IPS-18a (cell line): ENCODE measurements at regions not wholly inside any gene's neighbourhood (a gene's known extent, or its start where the extent isn't known, plus 50 kb on each side); places are given as distances from the start of the nearest gene placed in this dataset.

ENCODE experiments used
- H3K27ac ChIP-seq: one replicate; pipeline ENCODE4 v1.5.1; 2013; ENCODE audit warnings: low read length
- H3K27me3 ChIP-seq: one replicate; pipeline ENCODE4 v1.6.1; 2013; ENCODE audit warnings: mild to moderate bottlenecking, low read length; ENCODE audit not compliant: control insufficient read depth, insufficient read depth
- H3K36me3 ChIP-seq: one replicate; pipeline ENCODE4 v1.6.1; 2013; ENCODE audit warnings: low read depth, low read length; ENCODE audit not compliant: control insufficient read depth
- H3K4me1 ChIP-seq: one replicate; pipeline ENCODE4 v1.6.1; 2013; ENCODE audit warnings: low read depth, low read length; ENCODE audit not compliant: control insufficient read depth
- H3K4me3 ChIP-seq: one replicate; pipeline ENCODE4 v1.5.1; 2013; ENCODE audit warnings: low read length
- H3K9ac ChIP-seq: one replicate; pipeline ENCODE4 v1.6.1; 2013; ENCODE audit warnings: mild to moderate bottlenecking, low read length, moderate library complexity
- H3K9me3 ChIP-seq: one replicate; pipeline ENCODE4 v1.6.1; 2013; ENCODE audit warnings: low read depth, low read length; ENCODE audit not compliant: control insufficient read depth

DNA sequence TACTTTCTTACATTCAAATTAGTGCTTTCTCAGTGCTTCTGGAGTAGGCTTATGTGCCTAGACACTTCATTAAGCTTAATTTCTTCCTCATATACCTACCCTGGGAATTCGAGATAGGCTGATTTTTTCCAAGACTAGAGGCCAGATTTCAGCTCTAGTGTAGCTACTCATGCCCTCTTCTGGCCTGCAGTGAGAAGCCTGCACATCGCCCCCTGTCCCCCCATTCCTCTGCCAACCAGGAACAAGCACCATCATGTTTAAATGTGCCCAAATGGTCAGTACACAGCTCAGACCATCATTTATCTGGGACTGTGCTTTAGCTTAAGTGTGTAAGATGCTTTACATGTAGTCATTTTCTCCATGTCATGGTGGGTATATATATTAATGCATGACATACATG is 1218.8 kb upstream of the LRRTM1 start:
- Histone ChIP-seq H3K4me3 (no peak overlapping the region), H3K27me3 (no peaks in the 10 kb centered on the region), H3K9ac (no peak overlapping the region), H3K4me1 (no peaks in the 10 kb centered on the region), H3K9me3 (no peaks in the 10 kb centered on the region), H3K27ac (no peak overlapping the region), H3K36me3 (no peaks in the 10 kb centered on the region)

DNA sequence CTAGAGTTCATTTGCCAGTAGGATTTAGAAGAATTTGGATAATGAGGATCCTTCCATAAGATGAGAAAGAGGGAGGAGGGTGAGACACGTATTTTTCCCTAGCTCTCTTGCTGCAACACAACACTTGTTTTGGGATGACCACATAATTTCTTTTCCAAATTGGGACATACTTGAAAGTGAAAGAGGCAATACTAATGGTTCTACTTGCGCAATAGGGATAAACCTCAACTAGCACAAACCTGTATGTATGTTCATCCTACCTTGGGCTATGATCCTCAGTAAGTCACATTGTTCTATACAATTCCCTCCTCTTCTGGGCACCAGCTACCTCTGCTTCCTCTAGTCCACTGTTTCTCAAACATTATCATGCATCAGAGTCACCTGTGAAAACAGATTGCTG is 1208.8 kb upstream of the LRRTM1 start:
- Histone ChIP-seq H3K4me3 (no peak overlapping the region), H3K27me3 (no peaks in the 10 kb centered on the region), H3K27ac (no peak overlapping the region), H3K9me3 (no peaks in the 10 kb centered on the region), H3K4me1 (no peaks in the 10 kb centered on the region), H3K36me3 (no peaks in the 10 kb centered on the region), H3K9ac (no peak overlapping the region)

DNA sequence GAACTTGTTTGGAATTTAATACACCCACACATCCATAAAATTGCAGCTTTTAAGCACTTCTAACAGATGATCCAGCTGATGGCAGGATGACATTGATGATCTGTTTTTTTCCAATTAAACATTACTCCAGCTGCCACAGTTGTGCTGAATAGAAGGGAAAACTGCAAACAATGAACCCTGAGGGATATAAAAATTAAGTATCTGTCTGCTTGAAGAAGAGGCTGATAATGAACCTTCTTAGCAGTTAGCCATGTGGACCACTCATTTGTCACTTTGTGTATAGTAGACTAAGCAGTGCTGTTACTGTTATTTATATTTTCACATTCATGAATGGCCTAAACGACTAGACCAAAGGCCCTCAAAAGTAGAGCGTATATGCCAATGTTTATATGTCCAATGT is 1201.0 kb upstream of the LRRTM1 start:
- no peaks in the 10 kb centered on the region for H3K27me3 ChIP-seq
- no peaks in the 10 kb centered on the region for H3K9me3 ChIP-seq
- H3K4me3 ChIP-seq: no peak overlapping the region
- no peaks in the 10 kb centered on the region for H3K36me3 ChIP-seq
- H3K4me1 ChIP-seq: no peaks in the 10 kb centered on the region
- no peak overlapping the region for H3K27ac ChIP-seq
- no peak overlapping the region for H3K9ac ChIP-seq

DNA sequence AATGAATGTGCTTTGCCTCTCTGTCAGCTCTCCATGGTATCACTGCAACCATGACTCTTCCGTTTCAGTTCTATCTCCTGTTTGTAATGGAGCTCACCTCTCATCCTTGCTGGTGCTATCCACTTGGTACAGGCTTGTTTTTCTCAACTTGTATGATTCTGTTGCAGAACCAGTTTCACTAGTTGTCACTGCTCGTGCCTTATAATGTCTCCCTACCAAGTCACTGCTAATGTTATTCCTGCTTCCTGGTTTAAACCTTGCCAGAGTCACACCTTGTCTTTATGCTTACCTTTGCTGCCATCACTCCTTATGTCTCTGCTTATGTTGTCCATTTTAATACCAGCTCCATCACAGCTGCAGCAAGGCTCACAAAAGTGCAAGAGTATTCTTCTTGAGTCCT is 1191.0 kb upstream of the LRRTM1 start:
- no peak overlapping the region for H3K9ac ChIP-seq
- no peaks in the 10 kb centered on the region for H3K9me3 ChIP-seq
- H3K36me3 ChIP-seq: no peaks in the 10 kb centered on the region
- H3K4me1 ChIP-seq: no peaks in the 10 kb centered on the region
- H3K27ac ChIP-seq: no peak overlapping the region
- no peak overlapping the region for H3K4me3 ChIP-seq
- H3K27me3 ChIP-seq: no peaks in the 10 kb centered on the region

DNA sequence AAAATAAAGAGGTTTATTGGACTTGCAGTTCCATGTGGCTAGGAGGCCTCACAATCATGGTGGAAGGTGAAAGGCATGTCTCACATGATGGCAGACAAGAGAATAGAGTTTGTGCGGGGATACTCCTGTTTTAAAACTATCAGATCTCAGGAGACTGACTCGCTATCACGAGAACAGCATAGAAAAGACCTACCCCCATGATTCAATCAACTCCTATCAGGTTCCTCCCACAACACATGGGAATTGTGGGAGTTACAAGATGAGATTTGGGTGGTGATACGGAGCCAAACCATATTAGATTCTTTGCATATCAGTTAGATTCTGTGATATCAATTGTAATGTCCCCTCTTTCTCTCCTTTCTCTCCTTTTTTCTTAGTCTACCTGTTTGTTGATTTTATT is 1178.7 kb upstream of the LRRTM1 start:
- H3K4me3 ChIP-seq: no peak overlapping the region
- H3K4me1 ChIP-seq: no peaks in the 10 kb centered on the region
- H3K27ac ChIP-seq: no peak overlapping the region
- H3K9me3 ChIP-seq: no peaks in the 10 kb centered on the region
- H3K9ac ChIP-seq: no peak overlapping the region
- H3K36me3 ChIP-seq: no peaks in the 10 kb centered on the region
- H3K27me3 ChIP-seq: no peaks in the 10 kb centered on the region

DNA sequence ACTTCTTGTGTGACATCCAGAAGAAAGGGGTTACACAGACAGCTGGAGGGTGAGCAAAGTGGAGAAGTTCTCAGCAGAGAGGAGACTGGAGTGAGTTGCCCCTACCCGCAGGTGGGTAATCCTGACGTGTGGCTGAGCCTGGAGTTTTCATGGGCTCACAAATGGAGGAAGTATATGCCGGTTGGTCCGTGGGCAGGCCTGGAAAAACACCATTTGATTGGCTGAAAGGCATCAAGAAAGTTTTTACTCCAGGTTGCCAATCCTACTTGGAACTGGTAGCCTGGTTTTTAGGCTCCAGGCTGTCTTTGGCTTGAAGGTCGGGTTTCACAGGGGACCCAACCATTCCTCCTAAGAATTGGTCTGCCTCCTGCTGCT is 1177.4 kb upstream of the LRRTM1 start:
- Histone ChIP-seq H3K4me1 (no peaks in the 10 kb centered on the region), H3K27ac (no peak overlapping the region), H3K9ac (no peak overlapping the region), H3K4me3 (no peak overlapping the region), H3K9me3 (no peaks in the 10 kb centered on the region), H3K27me3 (no peaks in the 10 kb centered on the region), H3K36me3 (no peaks in the 10 kb centered on the region)

DNA sequence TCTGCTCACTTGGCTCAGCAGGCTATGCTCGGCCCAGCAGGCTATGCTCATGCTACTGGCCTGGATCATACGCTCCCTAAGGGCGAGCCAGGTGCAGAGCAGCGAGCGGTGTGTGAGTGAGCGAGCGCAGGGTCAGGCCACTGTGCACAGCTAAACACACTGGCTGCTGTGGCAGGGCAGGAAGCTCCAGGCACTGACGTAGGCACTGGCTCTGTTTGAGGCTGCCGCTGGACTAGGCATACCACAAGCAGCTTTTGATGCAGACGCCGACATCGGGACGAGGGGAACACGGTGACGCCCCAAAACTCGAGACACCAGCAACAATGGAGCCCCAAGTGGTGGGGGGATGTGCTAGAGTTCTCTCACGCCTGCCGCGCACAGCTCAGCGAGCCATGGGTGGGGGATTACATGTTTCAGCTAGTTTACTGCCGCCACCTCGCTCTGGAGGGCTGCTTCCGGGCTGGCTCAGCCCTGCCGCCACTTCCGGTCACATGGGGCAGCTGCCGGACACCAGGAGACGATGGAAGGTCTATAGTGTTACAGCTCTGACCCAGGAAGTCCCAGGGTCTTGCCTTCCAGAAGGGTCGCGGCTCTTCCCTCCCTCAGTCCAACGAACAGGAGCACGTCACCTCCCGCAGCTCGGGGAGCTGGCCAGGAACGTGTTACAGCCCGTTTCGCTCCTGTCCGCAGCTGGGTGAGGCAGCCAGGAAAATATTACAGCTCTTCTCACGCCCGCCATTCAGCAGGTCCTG is 1176.9 kb upstream of the LRRTM1 start:
- H3K36me3 ChIP-seq: no peaks in the 10 kb centered on the region
- H3K27me3 ChIP-seq: no peaks in the 10 kb centered on the region
- H3K4me1 ChIP-seq: no peaks in the 10 kb centered on the region
- no peak overlapping the region for H3K27ac ChIP-seq
- H3K4me3 ChIP-seq: no peak overlapping the region
- H3K9me3 ChIP-seq: no peaks in the 10 kb centered on the region
- no peak overlapping the region for H3K9ac ChIP-seq

DNA sequence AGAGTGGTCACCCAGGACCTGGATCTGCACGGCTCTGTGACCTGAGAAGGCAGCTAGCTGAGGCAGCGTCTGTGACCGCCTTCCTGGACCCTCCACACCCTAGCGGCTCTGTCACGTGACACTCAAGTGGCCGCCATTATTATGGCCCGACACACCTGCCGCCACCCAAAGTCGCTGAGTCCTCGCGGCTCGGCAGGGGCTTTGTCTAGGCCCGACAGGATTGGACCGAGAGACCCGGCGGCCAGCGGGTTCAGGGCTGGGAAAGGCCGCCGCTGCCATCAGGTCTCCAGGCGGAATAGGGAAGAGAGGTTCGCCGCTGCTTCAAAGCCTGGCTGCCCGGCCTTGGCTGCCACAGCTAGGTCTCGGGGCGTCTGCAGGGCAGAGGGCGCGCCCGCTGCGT is 1162.5 kb upstream of the LRRTM1 start:
- Histone ChIP-seq H3K4me1 (no peaks in the 10 kb centered on the region), H3K9ac (no peak overlapping the region), H3K4me3 (no peak overlapping the region), H3K36me3 (no peaks in the 10 kb centered on the region), H3K27ac (no peak overlapping the region), H3K9me3 (no peaks in the 10 kb centered on the region), H3K27me3 (no peaks in the 10 kb centered on the region)

DNA sequence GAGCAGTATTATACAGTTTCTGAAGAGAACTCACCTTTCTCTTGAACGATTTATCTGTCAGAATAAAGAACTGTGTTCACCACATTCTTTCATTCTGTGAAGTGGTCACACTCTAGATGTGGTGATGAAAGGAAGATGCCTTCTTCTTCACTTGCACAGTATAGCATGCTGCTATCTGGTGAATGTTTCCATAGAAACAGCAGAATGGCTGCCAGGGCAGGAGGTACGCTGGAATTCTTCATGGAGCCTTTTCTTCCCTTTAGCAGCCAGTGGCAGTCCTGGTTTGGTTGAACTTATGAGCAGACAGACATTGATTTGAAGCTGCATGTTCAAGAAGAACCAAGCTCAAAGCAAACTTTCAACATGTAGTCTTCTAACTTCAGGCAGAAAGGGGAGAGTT is 1157.9 kb upstream of the LRRTM1 start:
- Histone ChIP-seq H3K9ac (no peak overlapping the region), H3K9me3 (no peaks in the 10 kb centered on the region), H3K4me3 (no peak overlapping the region), H3K27ac (no peak overlapping the region), H3K36me3 (no peaks in the 10 kb centered on the region), H3K4me1 (no peaks in the 10 kb centered on the region), H3K27me3 (no peaks in the 10 kb centered on the region)

DNA sequence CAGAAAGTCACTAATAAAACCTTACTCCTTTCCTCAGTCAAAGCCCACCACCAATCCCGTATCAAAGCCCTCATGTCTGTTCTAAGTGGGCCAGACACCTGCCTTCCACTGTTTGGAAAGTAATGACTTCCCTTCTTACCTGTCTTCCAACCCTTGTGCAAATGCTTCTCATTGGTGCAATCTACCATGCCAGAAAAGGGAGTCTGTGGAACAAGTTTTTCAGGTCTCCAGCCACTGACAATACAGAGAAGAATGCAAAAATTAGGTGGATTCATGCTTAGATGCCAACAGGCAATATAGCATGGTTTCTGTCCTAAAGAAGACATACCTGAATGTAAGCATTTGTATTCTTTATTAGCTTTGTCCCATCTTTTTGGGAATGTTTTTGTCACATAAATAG is 1140.6 kb upstream of the LRRTM1 start:
- Histone ChIP-seq H3K27ac (no peak overlapping the region), H3K4me1 (no peaks in the 10 kb centered on the region), H3K36me3 (no peaks in the 10 kb centered on the region), H3K4me3 (no peak overlapping the region), H3K9ac (no peak overlapping the region), H3K27me3 (no peaks in the 10 kb centered on the region), H3K9me3 (no peaks in the 10 kb centered on the region)

DNA sequence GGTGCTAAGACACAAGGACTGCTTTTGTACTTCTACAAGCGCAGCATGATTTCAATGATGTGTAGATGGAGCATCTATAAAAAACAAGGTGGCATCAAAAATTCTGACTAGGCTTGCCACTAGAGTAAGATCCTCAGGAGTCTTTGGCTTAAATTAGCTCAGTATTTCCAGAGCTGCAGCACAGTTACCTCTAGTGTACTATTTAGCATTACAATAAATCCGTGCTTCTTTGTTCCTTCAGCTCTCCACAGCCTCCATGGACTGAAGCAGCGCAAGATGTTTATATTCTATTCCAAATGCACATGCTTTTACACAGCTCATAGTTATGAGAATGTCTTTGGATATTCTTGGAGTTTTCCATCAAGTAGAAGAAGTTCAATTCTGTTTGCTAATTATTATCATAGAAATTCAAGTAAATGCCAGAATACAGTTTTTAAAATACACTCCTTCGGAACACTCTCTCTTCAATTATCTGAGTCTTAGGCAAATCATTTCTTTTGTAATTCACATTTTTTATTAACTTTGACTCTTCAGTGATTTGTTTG is 1133.0 kb upstream of the LRRTM1 start:
- Histone ChIP-seq H3K27ac (no peak overlapping the region), H3K9ac (no peak overlapping the region), H3K36me3 (no peaks in the 10 kb centered on the region), H3K4me1 (peaks cover 12% of the 10 kb centered on the region), H3K27me3 (no peaks in the 10 kb centered on the region), H3K9me3 (no peaks in the 10 kb centered on the region), H3K4me3 (no peak overlapping the region)

DNA sequence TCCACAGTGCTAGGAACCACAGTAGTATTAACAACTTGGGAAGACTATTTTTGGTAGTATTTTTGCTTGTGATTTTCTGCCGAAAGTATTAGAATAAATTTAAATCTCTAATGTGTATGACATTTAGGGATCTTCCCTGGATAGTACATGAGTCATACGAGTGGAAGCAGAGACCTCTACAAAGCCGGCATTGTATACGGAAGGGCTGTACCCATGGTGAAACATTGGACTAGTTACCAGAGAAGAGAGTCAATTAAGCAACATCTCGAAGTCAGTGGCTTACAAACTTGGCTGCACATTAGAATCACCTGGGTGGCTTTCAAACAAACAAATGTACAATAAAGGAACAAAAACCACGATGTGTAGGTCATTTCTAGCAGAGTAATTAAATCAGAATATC is 1131.7 kb upstream of the LRRTM1 start:
- no peak overlapping the region for H3K9ac ChIP-seq
- no peaks in the 10 kb centered on the region for H3K27me3 ChIP-seq
- H3K27ac ChIP-seq: no peak overlapping the region
- H3K4me1 ChIP-seq: peaks cover 12% of the 10 kb centered on the region
- no peaks in the 10 kb centered on the region for H3K36me3 ChIP-seq
- no peaks in the 10 kb centered on the region for H3K9me3 ChIP-seq
- H3K4me3 ChIP-seq: no peak overlapping the region
